ENCODE measurements at regions not wholly inside any gene's neighbourhood (a gene's known extent, or its start where the extent isn't known, plus 50 kb on each side); places are given as distances from the start of the nearest gene placed in this dataset.
"Not testable (repeated sequence)": the region's sequence is repeated elsewhere in the genome, so short reads cannot be mapped to it uniquely, and the experiment has no call there.

GRCh38 chrX:729583-730409 lies 99.2 kb downstream of the SHOX start:
- Histone ChIP-seq H3K27me3 (no peaks in the 10 kb centered on the region), H3K9me3 (no peaks in the 10 kb centered on the region), H3K4me3 (no peak overlapping the region), H3K36me3 (no peaks in the 10 kb centered on the region), H3K27ac (no peak overlapping the region), H3K4me1 (no peaks in the 10 kb centered on the region)
- TF ChIP-seq CTCF (IDR thresholded peaks at IDR 0.05): no peak
- no peak for TF ChIP-seq POLR2AphosphoS5 (IDR thresholded peaks at IDR 0.05)
- TF ChIP-seq POLR2A (IDR thresholded peaks at IDR 0.05): no peak
- TF ChIP-seq EP300 (IDR thresholded peaks at IDR 0.05; ENCODE audit: low read depth): no peak
- intact Hi-C loops (cut with DNase I; ENCODE audit: low total_unique reads) (no loop called here), in situ Hi-C loops (cut with MboI; ENCODE audit: low pct_ligation_motif_present in 1 of 4, low pct_unique_long_range_greater_than_20kb in 1 of 4, low sequenced_read_pairs in 3 of 4) (no loop called here)
- DNase-seq: no peak
- 66% methylated on average over 21 of the region's 21 CpGs; no CpG with 5 or more reads in 1 of the 2 donors for WGBS, 2 donors (ENCODE audit: low coverage in 1 of 2)

DNA sequence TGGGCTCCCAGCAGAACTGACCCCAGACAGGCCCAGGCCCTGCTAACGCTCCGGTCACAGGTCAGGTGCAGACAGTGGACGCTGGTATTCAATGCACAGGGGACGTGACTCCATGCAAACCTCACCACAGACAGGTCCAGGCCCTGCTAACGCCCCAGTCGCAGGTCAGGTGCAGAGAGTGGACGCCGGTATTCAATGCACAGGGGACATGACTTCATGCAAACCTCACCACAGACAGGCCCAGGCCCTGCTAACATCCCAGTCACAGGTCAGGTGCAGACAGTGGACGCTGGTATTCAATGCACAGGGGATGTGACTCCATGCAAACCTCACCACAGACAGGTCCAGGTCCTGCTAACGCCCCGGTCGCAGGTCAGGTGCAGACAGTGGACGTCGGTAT lies 98.5 kb downstream of the SHOX start:
- in situ Hi-C loops (cut with MboI; ENCODE audit: low pct_ligation_motif_present in 1 of 4, low pct_unique_long_range_greater_than_20kb in 1 of 4, low sequenced_read_pairs in 3 of 4); intact Hi-C loops (cut with DNase I; ENCODE audit: low total_unique reads); H3K4me3 ChIP-seq; DNase-seq; H3K9me3 ChIP-seq; H3K4me1 ChIP-seq; H3K27me3 ChIP-seq; H3K27ac ChIP-seq; H3K36me3 ChIP-seq: not testable (repeated sequence)
- WGBS, 2 donors (ENCODE audit: low coverage in 1 of 2): 93% methylated on average over 13 of the region's 14 CpGs; no CpG with 5 or more reads in 1 of the 2 donors

- H3K9me3 ChIP-seq; in situ Hi-C loops (cut with MboI; ENCODE audit: low pct_ligation_motif_present in 1 of 4, low pct_unique_long_range_greater_than_20kb in 1 of 4, low sequenced_read_pairs in 3 of 4); H3K27me3 ChIP-seq; intact Hi-C loops (cut with DNase I; ENCODE audit: low total_unique reads); H3K27ac ChIP-seq; DNase-seq; H3K36me3 ChIP-seq; H3K4me1 ChIP-seq; H3K4me3 ChIP-seq: not testable (repeated sequence)
- 40 to 74% methylated on average over 1 to 11 of the region's 11 CpGs for WGBS, 2 donors (ENCODE audit: low coverage in 1 of 2)
These were observed 98.0 kb downstream of the SHOX start for GRCh38 chrX:728639-729038.

GRCh38 chrX:727738-728621 lies 97.4 kb downstream of the SHOX start:
- intact Hi-C loops (cut with DNase I; ENCODE audit: low total_unique reads): no loop called here
- in situ Hi-C loops (cut with MboI; ENCODE audit: low pct_ligation_motif_present in 1 of 4, low pct_unique_long_range_greater_than_20kb in 1 of 4, low sequenced_read_pairs in 3 of 4): no loop called here
- 56% methylated on average over 22 of the region's 22 CpGs; no CpG with 5 or more reads in 1 of the 2 donors for WGBS, 2 donors (ENCODE audit: low coverage in 1 of 2)

More at GRCh38 chrX:727738-728621, 97.4 kb downstream of the SHOX start:
- Histone ChIP-seq H3K27me3 (no peaks in the 10 kb centered on the region), H3K4me3 (no peak overlapping the region), H3K9me3 (peaks cover 0 to 7% of the 10 kb centered on the region in 2 donors), H3K4me1 (no peaks in the 10 kb centered on the region), H3K36me3 (no peaks in the 10 kb centered on the region), H3K27ac (no peak overlapping the region)
- DNase-seq: no peak
- no peak for TF ChIP-seq POLR2A (IDR thresholded peaks at IDR 0.05)
- TF ChIP-seq CTCF (IDR thresholded peaks at IDR 0.05): no peak
- TF ChIP-seq POLR2AphosphoS5 (IDR thresholded peaks at IDR 0.05): no peak
- TF ChIP-seq EP300 (IDR thresholded peaks at IDR 0.05; ENCODE audit: low read depth): no peak
